SK-N-SH treated with all-trans-retinoic acid at 6 μM for 48 hours (cell line): ENCODE measurements at regions not wholly inside any gene's neighbourhood (a gene's known extent, or its start where the extent isn't known, plus 50 kb on each side); places are given as distances from the start of the nearest gene placed in this dataset.

ENCODE experiments used
- ATAC-seq: fragments of 200-7000 bp; cut with Tn5 transposase; 3 replicates; pipeline ENCODE4 v1.9.1; 2020; ENCODE audit warnings: mild to moderate bottlenecking, moderate library complexity
- ARNTL ChIP-seq: fragments of 450-650 bp; formaldehyde crosslinking; IDR thresholded peaks from 2 replicates; pipeline ENCODE4 v1.5.0; 2020; ENCODE audit warnings: low read depth, mild to moderate bottlenecking, moderate library complexity, borderline replicate concordance
- BACH2 ChIP-seq: fragments of 250-450 bp; sonication (Bioruptor Pico); IDR thresholded peaks from 2 replicates; pipeline ENCODE4 v1.9.0; 2021; ENCODE audit warnings: mild to moderate bottlenecking, borderline replicate concordance
- CSDC2 ChIP-seq: fragments of 250-450 bp; sonication (Bioruptor Pico); IDR thresholded peaks from 2 replicates; pipeline ENCODE4 v1.5.0; 2020; ENCODE audit warnings: mild to moderate bottlenecking, moderate library complexity
- ESRRG ChIP-seq: fragments of 250-450 bp; sonication (Bioruptor Pico); IDR thresholded peaks from 2 replicates; pipeline ENCODE4 v1.6.1; 2021; ENCODE audit warnings: mild to moderate bottlenecking
- GLIS3 ChIP-seq: fragments of 250-450 bp; sonication (Bioruptor Pico); IDR thresholded peaks from 2 replicates; pipeline ENCODE4 v1.5.0; 2020; ENCODE audit warnings: mild to moderate bottlenecking, moderate library complexity
- ISL1 ChIP-seq: fragments of 250-450 bp; sonication (Bioruptor Pico); IDR thresholded peaks from 2 replicates; pipeline ENCODE4 v2.1.2; 2022; ENCODE audit warnings: mild to moderate bottlenecking, moderate library complexity
- OSR1 ChIP-seq: fragments of 250-450 bp; sonication (Bioruptor Pico); IDR thresholded peaks from 2 replicates; pipeline ENCODE4 v1.8.0; 2022; ENCODE audit warnings: moderate library complexity, mild to moderate bottlenecking, inconsistent platforms
- PPARA ChIP-seq: fragments of 250-450 bp; sonication (Bioruptor Pico); IDR thresholded peaks from 2 replicates; pipeline ENCODE4 v1.5.0; 2020; ENCODE audit warnings: mild to moderate bottlenecking, borderline replicate concordance
- RARB ChIP-seq: fragments of 250-450 bp; sonication (Bioruptor Pico); IDR thresholded peaks from 2 replicates; pipeline ENCODE4 v1.8.0; 2021; ENCODE audit warnings: mild to moderate bottlenecking, moderate library complexity
- SNAI2 ChIP-seq: fragments of 250-450 bp; sonication (Bioruptor Pico); IDR thresholded peaks from 2 replicates; pipeline ENCODE4 v1.5.0; 2020; ENCODE audit warnings: mild to moderate bottlenecking, moderate library complexity
- TCF4 ChIP-seq: fragments of 250-450 bp; sonication (Bioruptor Pico); IDR thresholded peaks from 2 replicates; pipeline ENCODE4 v1.8.0; 2021; ENCODE audit warnings: mild to moderate bottlenecking, moderate library complexity, borderline replicate concordance
- ZC3H10 ChIP-seq: fragments of 250-450 bp; sonication (Bioruptor Pico); IDR thresholded peaks from 2 replicates; pipeline ENCODE4 v1.5.1; 2021; ENCODE audit warnings: mild to moderate bottlenecking, moderate library complexity
- ZFP3 ChIP-seq: fragments of 250-450 bp; sonication (Bioruptor Pico); IDR thresholded peaks from 2 replicates; pipeline ENCODE4 v1.5.0; 2020; ENCODE audit warnings: mild to moderate bottlenecking, moderate library complexity
- ZNF565 ChIP-seq: fragments of 450-650 bp; formaldehyde crosslinking; conservative IDR thresholded peaks from 2 replicates; pipeline ENCODE4 v1.5.0; 2020; ENCODE audit warnings: low read depth, mild to moderate bottlenecking, moderate library complexity
- ZNF70 ChIP-seq: fragments of 450-650 bp; formaldehyde crosslinking; IDR thresholded peaks from 2 replicates; pipeline ENCODE4 v1.5.0; 2020; ENCODE audit warnings: mild to moderate bottlenecking, moderate library complexity
- ZNF8 ChIP-seq: fragments of 450-650 bp; formaldehyde crosslinking; IDR thresholded peaks from 2 replicates; pipeline ENCODE4 v1.5.0; 2020; ENCODE audit warnings: mild to moderate bottlenecking, moderate library complexity
- TF ChIP-seq, protein P1 (sequence below): fragments of 250-450 bp; sonication (Bioruptor Pico); IDR thresholded peaks from 2 replicates; pipeline ENCODE4 v1.5.1; 2020; ENCODE audit warnings: low read depth, mild to moderate bottlenecking, moderate library complexity
- TF ChIP-seq, protein P2 (sequence below): fragments of 250-450 bp; sonication (Bioruptor Pico); IDR thresholded peaks from 2 replicates; pipeline ENCODE4 v1.8.0; 2020; ENCODE audit warnings: mild to moderate bottlenecking, moderate library complexity, borderline replicate concordance
- TF ChIP-seq, protein P3 (sequence below): fragments of 250-450 bp; sonication (Bioruptor Pico); IDR thresholded peaks from 2 replicates; pipeline ENCODE4 v1.8.0; 2021; ENCODE audit warnings: low read depth, mild to moderate bottlenecking, moderate library complexity, borderline replicate concordance
- TF ChIP-seq, protein P4 (sequence below): fragments of 250-450 bp; sonication (Bioruptor Pico); IDR thresholded peaks from 2 replicates; pipeline ENCODE4 v1.5.1; 2021; ENCODE audit warnings: mild to moderate bottlenecking, moderate library complexity
- TF ChIP-seq, protein P5 (sequence below): fragments of 250-450 bp; sonication (Bioruptor Pico); IDR thresholded peaks from 2 replicates; pipeline ENCODE4 v1.5.0; 2020; ENCODE audit warnings: mild to moderate bottlenecking, moderate library complexity

DNA sequence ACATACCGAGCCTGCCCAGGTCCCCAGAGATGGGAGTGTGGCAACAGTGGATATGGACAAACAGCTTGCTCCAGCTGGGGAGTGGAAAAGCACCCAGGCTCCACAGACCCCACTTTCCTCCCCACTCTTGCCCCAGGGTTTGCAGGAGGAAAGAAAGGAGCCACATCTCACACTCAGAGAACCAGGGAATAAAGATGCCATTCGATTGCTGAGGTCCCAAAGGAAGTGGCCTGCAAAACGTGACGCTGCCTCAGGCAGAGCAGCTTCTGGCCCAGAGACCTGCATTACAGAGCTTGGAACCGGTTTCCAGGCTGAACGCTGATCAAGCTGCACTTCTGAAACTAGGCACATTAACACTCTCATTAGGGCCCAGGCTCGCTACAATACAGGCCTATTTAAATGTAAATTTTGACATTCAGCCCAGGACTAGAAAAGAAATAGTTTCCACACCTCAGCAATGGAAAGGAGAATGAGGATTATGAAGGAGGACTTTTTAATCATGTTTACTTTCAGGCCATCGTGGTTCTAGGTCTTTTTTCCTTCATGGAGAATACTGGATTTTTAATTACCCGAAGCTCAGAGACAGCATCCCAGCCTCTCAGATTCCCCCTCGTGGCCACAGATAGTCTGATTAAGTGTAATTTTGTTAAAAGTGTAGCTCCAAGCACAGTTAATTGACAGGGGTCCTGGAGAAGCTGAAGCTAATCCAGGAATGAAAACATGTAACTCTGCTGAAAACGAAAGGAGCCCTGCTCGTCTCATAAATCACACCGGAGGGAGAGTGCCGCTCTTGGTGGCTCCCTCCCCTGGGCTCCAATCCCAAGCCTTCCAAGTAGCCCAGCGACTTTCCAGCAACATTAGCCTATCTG lies 221.3 kb upstream of the RAB6C start:
- TF ChIP-seq ZNF70 (CRISPR knock-in tag) (no peak), ARNTL (no peak), TCF4 (CRISPR knock-in tag) (no peak), ZNF565 (CRISPR knock-in tag) (no peak), OSR1 (CRISPR knock-in tag) (no peak), BACH2 (CRISPR knock-in tag) (no peak)
- TF ChIP-seq, protein P1, sequence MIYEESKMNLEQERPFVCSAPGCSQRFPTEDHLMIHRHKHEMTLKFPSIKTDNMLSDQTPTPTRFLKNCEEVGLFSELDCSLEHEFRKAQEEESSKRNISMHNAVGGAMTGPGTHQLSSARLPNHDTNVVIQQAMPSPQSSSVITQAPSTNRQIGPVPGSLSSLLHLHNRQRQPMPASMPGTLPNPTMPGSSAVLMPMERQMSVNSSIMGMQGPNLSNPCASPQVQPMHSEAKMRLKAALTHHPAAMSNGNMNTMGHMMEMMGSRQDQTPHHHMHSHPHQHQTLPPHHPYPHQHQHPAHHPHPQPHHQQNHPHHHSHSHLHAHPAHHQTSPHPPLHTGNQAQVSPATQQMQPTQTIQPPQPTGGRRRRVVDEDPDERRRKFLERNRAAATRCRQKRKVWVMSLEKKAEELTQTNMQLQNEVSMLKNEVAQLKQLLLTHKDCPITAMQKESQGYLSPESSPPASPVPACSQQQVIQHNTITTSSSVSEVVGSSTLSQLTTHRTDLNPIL (CRISPR knock-in tag): no peak
- TF ChIP-seq, all 23 proteins: peak for 0
- no peak for ATAC-seq

DNA sequence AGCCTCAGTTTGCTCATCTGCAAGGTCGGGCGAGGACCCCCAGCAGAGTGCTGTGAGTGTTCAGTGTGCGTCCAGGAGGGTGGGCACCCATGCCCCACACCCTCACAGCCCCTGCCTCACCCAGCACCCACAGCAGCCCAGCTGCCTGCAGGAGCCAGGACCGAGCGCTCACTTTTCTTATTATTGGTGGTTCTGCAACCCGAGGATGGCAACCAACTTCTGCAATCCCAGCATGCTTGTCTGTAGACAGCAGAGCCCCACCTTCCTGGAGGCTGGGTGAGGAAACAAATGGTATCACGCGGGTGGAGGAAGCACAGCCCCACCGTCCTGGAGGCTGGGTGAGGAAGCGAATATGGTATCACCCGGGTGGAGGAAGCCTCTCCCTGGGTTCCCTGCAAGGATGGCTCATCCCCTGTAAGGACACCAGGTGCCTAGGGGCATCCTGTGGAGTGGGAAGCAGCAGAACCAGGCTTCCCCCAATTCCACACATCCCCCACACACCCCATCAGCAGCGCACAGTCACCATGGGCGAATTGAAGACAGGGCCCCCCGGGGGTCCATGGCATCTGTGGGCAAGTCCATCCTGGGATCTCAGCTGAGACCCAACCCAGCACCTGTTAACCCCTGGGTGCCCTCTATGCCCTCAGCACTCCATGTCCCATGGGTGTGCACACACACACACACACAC lies 220.5 kb upstream of the RAB6C start:
- ATAC-seq: no peak

GRCh38 chr2:129759472-129760010 lies 219.9 kb upstream of the RAB6C start:
- TF ChIP-seq BACH2 (CRISPR knock-in tag) (no peak), RARB (CRISPR knock-in tag) (no peak), ZNF8 (CRISPR knock-in tag) (no peak), ARNTL (no peak), ZNF565 (CRISPR knock-in tag) (no peak), ZNF70 (CRISPR knock-in tag) (no peak), ESRRG (CRISPR knock-in tag) (no peak), CSDC2 (CRISPR knock-in tag) (no peak), ZC3H10 (CRISPR knock-in tag) (no peak)
- TF ChIP-seq, protein P1 (CRISPR knock-in tag): no peak
- TF ChIP-seq, protein P2, sequence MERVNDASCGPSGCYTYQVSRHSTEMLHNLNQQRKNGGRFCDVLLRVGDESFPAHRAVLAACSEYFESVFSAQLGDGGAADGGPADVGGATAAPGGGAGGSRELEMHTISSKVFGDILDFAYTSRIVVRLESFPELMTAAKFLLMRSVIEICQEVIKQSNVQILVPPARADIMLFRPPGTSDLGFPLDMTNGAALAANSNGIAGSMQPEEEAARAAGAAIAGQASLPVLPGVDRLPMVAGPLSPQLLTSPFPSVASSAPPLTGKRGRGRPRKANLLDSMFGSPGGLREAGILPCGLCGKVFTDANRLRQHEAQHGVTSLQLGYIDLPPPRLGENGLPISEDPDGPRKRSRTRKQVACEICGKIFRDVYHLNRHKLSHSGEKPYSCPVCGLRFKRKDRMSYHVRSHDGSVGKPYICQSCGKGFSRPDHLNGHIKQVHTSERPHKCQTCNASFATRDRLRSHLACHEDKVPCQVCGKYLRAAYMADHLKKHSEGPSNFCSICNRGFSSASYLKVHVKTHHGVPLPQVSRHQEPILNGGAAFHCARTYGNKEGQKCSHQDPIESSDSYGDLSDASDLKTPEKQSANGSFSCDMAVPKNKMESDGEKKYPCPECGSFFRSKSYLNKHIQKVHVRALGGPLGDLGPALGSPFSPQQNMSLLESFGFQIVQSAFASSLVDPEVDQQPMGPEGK (CRISPR knock-in tag): no peak
- TF ChIP-seq, all 23 proteins: peak for 0
- no peak for ATAC-seq

More for the DNA sequence above, 220.5 kb upstream of the RAB6C start:
- TF ChIP-seq ZNF565 (CRISPR knock-in tag) (no peak), BACH2 (CRISPR knock-in tag) (no peak), TCF4 (CRISPR knock-in tag) (no peak), ARNTL (no peak), PPARA (CRISPR knock-in tag) (no peak), ZC3H10 (CRISPR knock-in tag) (no peak), GLIS3 (CRISPR knock-in tag) (no peak), ESRRG (CRISPR knock-in tag) (no peak), CSDC2 (CRISPR knock-in tag) (no peak)
- TF ChIP-seq, protein P3, sequence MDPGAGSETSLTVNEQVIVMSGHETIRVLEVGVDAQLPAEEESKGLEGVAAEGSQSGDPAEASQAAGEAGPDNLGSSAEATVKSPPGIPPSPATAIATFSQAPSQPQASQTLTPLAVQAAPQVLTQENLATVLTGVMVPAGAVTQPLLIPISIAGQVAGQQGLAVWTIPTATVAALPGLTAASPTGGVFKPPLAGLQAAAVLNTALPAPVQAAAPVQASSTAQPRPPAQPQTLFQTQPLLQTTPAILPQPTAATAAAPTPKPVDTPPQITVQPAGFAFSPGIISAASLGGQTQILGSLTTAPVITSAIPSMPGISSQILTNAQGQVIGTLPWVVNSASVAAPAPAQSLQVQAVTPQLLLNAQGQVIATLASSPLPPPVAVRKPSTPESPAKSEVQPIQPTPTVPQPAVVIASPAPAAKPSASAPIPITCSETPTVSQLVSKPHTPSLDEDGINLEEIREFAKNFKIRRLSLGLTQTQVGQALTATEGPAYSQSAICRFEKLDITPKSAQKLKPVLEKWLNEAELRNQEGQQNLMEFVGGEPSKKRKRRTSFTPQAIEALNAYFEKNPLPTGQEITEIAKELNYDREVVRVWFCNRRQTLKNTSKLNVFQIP: no peak
- TF ChIP-seq, all 23 proteins: peak for 0

GRCh38 chr2:129760669-129761068 lies 218.8 kb upstream of the RAB6C start:
- TF ChIP-seq SNAI2 (CRISPR knock-in tag) (no peak), ESRRG (CRISPR knock-in tag) (no peak), TCF4 (CRISPR knock-in tag) (no peak), ZFP3 (CRISPR knock-in tag) (no peak), ISL1 (no peak)
- TF ChIP-seq, protein P4, sequence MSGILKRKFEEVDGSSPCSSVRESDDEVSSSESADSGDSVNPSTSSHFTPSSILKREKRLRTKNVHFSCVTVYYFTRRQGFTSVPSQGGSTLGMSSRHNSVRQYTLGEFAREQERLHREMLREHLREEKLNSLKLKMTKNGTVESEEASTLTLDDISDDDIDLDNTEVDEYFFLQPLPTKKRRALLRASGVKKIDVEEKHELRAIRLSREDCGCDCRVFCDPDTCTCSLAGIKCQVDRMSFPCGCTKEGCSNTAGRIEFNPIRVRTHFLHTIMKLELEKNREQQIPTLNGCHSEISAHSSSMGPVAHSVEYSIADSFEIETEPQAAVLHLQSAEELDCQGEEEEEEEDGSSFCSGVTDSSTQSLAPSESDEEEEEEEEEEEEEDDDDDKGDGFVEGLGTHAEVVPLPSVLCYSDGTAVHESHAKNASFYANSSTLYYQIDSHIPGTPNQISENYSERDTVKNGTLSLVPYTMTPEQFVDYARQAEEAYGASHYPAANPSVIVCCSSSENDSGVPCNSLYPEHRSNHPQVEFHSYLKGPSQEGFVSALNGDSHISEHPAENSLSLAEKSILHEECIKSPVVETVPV (CRISPR knock-in tag): no peak
- TF ChIP-seq, protein P5, sequence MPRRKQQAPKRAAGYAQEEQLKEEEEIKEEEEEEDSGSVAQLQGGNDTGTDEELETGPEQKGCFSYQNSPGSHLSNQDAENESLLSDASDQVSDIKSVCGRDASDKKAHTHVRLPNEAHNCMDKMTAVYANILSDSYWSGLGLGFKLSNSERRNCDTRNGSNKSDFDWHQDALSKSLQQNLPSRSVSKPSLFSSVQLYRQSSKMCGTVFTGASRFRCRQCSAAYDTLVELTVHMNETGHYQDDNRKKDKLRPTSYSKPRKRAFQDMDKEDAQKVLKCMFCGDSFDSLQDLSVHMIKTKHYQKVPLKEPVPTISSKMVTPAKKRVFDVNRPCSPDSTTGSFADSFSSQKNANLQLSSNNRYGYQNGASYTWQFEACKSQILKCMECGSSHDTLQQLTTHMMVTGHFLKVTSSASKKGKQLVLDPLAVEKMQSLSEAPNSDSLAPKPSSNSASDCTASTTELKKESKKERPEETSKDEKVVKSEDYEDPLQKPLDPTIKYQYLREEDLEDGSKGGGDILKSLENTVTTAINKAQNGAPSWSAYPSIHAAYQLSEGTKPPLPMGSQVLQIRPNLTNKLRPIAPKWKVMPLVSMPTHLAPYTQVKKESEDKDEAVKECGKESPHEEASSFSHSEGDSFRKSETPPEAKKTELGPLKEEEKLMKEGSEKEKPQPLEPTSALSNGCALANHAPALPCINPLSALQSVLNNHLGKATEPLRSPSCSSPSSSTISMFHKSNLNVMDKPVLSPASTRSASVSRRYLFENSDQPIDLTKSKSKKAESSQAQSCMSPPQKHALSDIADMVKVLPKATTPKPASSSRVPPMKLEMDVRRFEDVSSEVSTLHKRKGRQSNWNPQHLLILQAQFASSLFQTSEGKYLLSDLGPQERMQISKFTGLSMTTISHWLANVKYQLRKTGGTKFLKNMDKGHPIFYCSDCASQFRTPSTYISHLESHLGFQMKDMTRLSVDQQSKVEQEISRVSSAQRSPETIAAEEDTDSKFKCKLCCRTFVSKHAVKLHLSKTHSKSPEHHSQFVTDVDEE (CRISPR knock-in tag): no peak
- no peak for ATAC-seq
